Bronchial epithelial cell (primary cell): ENCODE measurements at regions not wholly inside any gene's neighbourhood (a gene's known extent, or its start where the extent isn't known, plus 50 kb on each side); places are given as distances from the start of the nearest gene placed in this dataset.

Source experiments
- DNase-seq: peaks from one replicate; pipeline ENCODE4 v3.0.0-alpha.2; 2010; ENCODE audit warnings: low read depth
- FAIRE-seq: peaks from 2 replicates; lab custom pipeline; 2011; peaks lifted over from hg19 to GRCh38; lab: Jason Lieb, UNC
- H3K27me3 ChIP-seq: 2 replicates; pipeline ENCODE4 v1.5.1; 2011; ENCODE audit warnings: low read length; ENCODE audit not compliant: control insufficient read depth, insufficient read depth
- H3K36me3 ChIP-seq: 2 replicates; pipeline ENCODE4 v1.5.1; 2011; ENCODE audit warnings: low read length; ENCODE audit not compliant: control insufficient read depth, insufficient read depth
- H3K4me3 ChIP-seq: 2 replicates; pipeline ENCODE4 v1.5.1; 2011; ENCODE audit warnings: mild to moderate bottlenecking, low read depth, low read length, control low read depth
- CTCF ChIP-seq: IDR thresholded peaks from 2 replicates; pipeline ENCODE4 v1.5.1; 2011; ENCODE audit warnings: mild to moderate bottlenecking, moderate library complexity, low read length, control low read depth, inconsistent platforms; ENCODE audit not compliant: insufficient read depth, severe bottlenecking

GRCh38 chr11:97516688-97517087, 1126.9 kb downstream of the JRKL start:
- FAIRE-seq (no peak), DNase-seq (no peak)
- no peaks in the 10 kb centered on the region for H3K36me3 ChIP-seq
- no peak for TF ChIP-seq CTCF
- no peaks in the 10 kb centered on the region for H3K27me3 ChIP-seq
- H3K4me3 ChIP-seq: no peak overlapping the region

GRCh38 chr11:97525273-97525672, 1135.5 kb downstream of the JRKL start:
- Histone ChIP-seq H3K36me3 (no peaks in the 10 kb centered on the region), H3K4me3 (no peak overlapping the region), H3K27me3 (no peaks in the 10 kb centered on the region)
- DNase-seq (no peak), FAIRE-seq (no peak)
- no peak for TF ChIP-seq CTCF

GRCh38 chr11:97537407-97538150, 1147.8 kb downstream of the JRKL start:
- H3K4me3 ChIP-seq: no peak overlapping the region
- H3K27me3 ChIP-seq: no peaks in the 10 kb centered on the region
- FAIRE-seq (no peak), DNase-seq (no peak)
- TF ChIP-seq CTCF: no peak
- H3K36me3 ChIP-seq: no peaks in the 10 kb centered on the region

- no peak for TF ChIP-seq CTCF
- FAIRE-seq (no peak), DNase-seq (no peak)
- H3K36me3 ChIP-seq: no peaks in the 10 kb centered on the region
- no peaks in the 10 kb centered on the region for H3K27me3 ChIP-seq
- no peak overlapping the region for H3K4me3 ChIP-seq
Measured at GRCh38 chr11:97544431-97544830, 1154.6 kb downstream of the JRKL start.

- H3K4me3 ChIP-seq: no peak overlapping the region
- FAIRE-seq: no peak
- TF ChIP-seq CTCF: no peak
- H3K36me3 ChIP-seq: no peaks in the 10 kb centered on the region
- DNase-seq: no peak
- no peaks in the 10 kb centered on the region for H3K27me3 ChIP-seq
Measured at GRCh38 chr11:97548280-97548679, 1158.5 kb downstream of the JRKL start.

GRCh38 chr11:97557399-97557798, 1167.6 kb downstream of the JRKL start:
- FAIRE-seq (no peak), DNase-seq (peak; percentile 6)
- no peak for TF ChIP-seq CTCF

More at GRCh38 chr11:97557399-97557798, 1167.6 kb downstream of the JRKL start:
- no peaks in the 10 kb centered on the region for H3K36me3 ChIP-seq
- no peak overlapping the region for H3K4me3 ChIP-seq
- H3K27me3 ChIP-seq: no peaks in the 10 kb centered on the region
